ENCODE measurements at regions not wholly inside any gene's neighbourhood (a gene's known extent, or its start where the extent isn't known, plus 50 kb on each side); places are given as distances from the start of the nearest gene placed in this dataset.

- no peaks in the 10 kb centered on the region for H3K27me3 ChIP-seq (ENCODE audit: insufficient read depth, low read depth, low read length)
- no peak overlapping the region for H2AFZ ChIP-seq (ENCODE audit: low read depth, low read length)
- H3K4me2 ChIP-seq (ENCODE audit: low read length) = no peak overlapping the region
- no peaks in the 10 kb centered on the region for H3K9me3 ChIP-seq (ENCODE audit: low read length)
- no peak overlapping the region for H3K9ac ChIP-seq (ENCODE audit: low read length)
- H3K9me2 ChIP-seq (ENCODE audit: insufficient read depth, low read length) = no peaks in the 10 kb centered on the region
- no peaks in the 10 kb centered on the region for H3K79me2 ChIP-seq (replicated peaks; ENCODE audit: insufficient read depth, low read length)
- no peak overlapping the region for H3K4me3 ChIP-seq (ENCODE audit: low read length)
- no peaks in the 10 kb centered on the region for H3F3A ChIP-seq (ENCODE audit: insufficient read depth, low read length, poor library complexity, severe bottlenecking)
- H3K27ac ChIP-seq (ENCODE audit: low read length) = no peak overlapping the region
- TF ChIP-seq EZH2 (IDR thresholded peaks at IDR 0.05; ENCODE audit: borderline replicate concordance, insufficient read depth, low read length, poor library complexity, severe bottlenecking) = no peak
- no peak for TF ChIP-seq REST (IDR thresholded peaks at IDR 0.05; ENCODE audit: borderline replicate concordance)
- no peak for TF ChIP-seq TAF1 (IDR thresholded peaks at IDR 0.05; ENCODE audit: low read depth)
- TF ChIP-seq CTCF (IDR thresholded peaks at IDR 0.05; ENCODE audit: poor library complexity, severe bottlenecking) = no peak
- no peak for TF ChIP-seq POLR2AphosphoS5 (IDR thresholded peaks at IDR 0.05)
- TF ChIP-seq EP300 (conservative IDR thresholded peaks at IDR 0.05; ENCODE audit: poor library complexity, severe bottlenecking) = no peak
- TF ChIP-seq SMC3 (conservative IDR thresholded peaks at IDR 0.05; ENCODE audit: poor library complexity) = no peak
- no peak for TF ChIP-seq MXI1 (conservative IDR thresholded peaks at IDR 0.05; ENCODE audit: poor library complexity, severe bottlenecking)
- TF ChIP-seq RAD21 (conservative IDR thresholded peaks at IDR 0.05) = no peak
- no peaks in the 10 kb centered on the region for H4K20me1 ChIP-seq (ENCODE audit: insufficient read depth)
- H3K36me3 ChIP-seq (ENCODE audit: insufficient read depth, low read length) = no peaks in the 10 kb centered on the region
Observed at GRCh38 chr12:94725375-94726168, 75.2 kb upstream of the TMCC3 start.

GRCh38 chr12:94722664-94723063 is 72.3 kb upstream of the TMCC3 start:
- Histone ChIP-seq H3K27me3 (ENCODE audit: insufficient read depth, low read depth, low read length) (no peaks in the 10 kb centered on the region), H3K4me3 (ENCODE audit: low read length) (no peak overlapping the region), H3K9ac (ENCODE audit: low read length) (no peak overlapping the region), H3K36me3 (ENCODE audit: insufficient read depth, low read length) (no peaks in the 10 kb centered on the region), H3K79me2 (replicated peaks; ENCODE audit: insufficient read depth, low read length) (no peaks in the 10 kb centered on the region), H3K9me2 (ENCODE audit: insufficient read depth, low read length) (no peaks in the 10 kb centered on the region), H3F3A (ENCODE audit: insufficient read depth, low read length, poor library complexity, severe bottlenecking) (no peaks in the 10 kb centered on the region), H3K9me3 (ENCODE audit: low read length) (no peaks in the 10 kb centered on the region), H3K27ac (ENCODE audit: low read length) (no peak overlapping the region), H2AFZ (ENCODE audit: low read depth, low read length) (no peak overlapping the region), H4K20me1 (ENCODE audit: insufficient read depth) (no peaks in the 10 kb centered on the region), H3K4me2 (ENCODE audit: low read length) (no peak overlapping the region)
- TF ChIP-seq EZH2 (IDR thresholded peaks at IDR 0.05; ENCODE audit: borderline replicate concordance, insufficient read depth, low read length, poor library complexity, severe bottlenecking) (no peak), RAD21 (conservative IDR thresholded peaks at IDR 0.05) (no peak), SMC3 (conservative IDR thresholded peaks at IDR 0.05; ENCODE audit: poor library complexity) (no peak), REST (IDR thresholded peaks at IDR 0.05; ENCODE audit: borderline replicate concordance) (no peak)
